ENCODE measurements at regions not wholly inside any gene's neighbourhood (a gene's known extent, or its start where the extent isn't known, plus 50 kb on each side); places are given as distances from the start of the nearest gene placed in this dataset.
A peak's percentile ranks its signal among the peaks of the same experiment; 100 is the strongest.

DNA sequence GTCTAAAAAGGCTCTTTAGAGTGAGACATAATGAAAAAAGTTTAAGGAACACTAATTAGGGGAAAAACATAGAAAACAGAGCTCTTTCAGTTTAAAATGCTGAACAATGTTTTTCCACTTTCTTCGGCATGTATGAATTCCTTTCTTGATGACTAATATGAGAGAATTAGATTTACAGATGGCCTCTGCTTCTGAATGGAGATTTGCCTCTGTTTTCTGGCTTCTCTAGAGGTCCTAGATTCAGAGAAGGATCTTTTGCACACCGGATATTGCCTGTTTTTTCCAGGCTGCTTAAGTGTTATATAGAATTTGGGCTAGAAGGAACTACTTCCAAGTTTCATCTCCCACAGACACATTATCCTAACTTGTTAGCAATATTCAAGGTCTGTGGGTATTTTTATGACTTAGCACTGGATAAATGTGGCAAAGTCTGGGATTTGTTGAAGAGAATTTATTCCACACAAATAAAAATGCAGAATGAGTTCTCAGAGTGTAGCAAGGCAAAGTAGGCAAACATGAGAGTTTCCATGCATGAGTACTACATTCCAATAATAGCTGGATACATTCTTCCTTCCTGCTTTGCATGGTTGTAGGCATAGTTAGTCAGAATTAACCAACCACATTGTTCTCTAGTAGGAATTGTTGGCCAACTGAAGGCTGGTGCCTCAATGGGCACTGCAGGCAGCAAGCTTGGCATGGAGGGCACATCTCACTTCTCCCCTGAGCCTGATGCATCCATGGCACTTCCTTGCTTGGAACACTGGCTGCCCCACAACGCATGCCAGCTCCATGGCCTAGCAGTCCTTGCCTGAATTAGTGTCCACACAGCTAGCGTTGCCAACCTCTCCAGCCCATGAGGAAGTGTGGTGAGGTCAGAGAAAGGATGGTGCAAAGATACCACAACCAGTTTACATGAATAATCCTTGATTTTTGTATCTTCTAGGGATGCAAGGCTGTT lies 224.2 kb downstream of the CLIC5 start:
- peak; percentile 91 for DNase-seq (ENCODE audit: low read depth)

DNA sequence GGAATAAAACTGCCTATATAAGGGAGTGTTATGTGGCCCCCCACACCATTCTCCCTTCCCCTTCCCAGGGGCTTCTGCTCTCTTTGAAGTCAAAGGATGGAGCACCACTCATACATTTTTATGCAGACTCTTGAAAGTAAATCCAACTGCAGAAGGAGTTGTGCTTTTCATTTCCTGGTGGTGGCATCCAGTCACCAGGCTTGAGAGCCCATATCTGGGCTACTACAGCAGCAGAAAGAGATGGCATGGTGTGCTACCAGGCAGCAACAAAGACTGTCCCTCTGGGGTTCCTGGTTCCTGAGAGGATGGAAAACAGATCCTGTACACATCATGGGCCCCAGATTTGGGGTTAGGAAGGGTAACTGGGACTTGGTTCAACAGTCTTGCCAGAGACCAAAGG lies 226.4 kb downstream of the CLIC5 start:
- DNase-seq (ENCODE audit: low read depth) = peak; percentile 33

DNA sequence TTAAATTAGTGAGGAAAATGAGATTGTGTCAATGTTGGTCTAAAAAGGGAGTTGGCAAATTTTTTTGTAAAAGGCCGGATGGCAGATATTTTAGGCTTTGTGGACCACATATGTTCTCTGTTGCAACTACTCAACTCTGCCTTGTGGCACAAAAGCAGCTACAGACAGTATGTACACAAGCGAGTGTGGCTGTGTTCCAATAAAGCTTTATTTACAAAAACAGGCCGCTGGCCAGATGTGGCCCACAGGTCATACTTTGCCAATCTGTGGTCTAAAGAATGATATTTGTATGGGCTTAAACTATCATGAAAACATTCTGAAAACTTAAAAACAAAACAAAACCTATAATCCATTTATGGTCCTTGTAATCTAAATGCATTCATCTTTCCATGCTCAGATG lies 228.3 kb downstream of the CLIC5 start:
- DNase-seq (ENCODE audit: low read depth) = no peak

DNA sequence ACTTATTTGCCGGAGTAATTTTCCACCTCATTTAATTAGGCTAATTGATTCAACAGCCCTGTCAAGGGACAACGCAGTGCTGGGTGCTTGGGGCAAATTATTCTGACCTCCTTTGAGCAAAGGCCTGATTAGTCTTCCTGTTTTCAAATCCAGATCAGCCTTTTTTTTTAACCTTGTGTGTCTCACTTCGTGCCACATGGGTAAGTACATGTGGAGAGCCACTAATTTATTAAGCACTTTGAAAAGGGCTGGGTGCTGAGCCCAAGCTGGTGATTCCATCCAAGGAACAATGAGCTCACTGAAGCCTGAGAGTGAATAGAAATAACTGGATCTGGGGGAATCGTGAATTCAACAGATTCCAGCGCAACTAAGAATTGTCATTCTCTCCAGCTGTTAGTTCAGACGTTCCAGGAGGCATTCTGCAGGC lies 229.3 kb downstream of the CLIC5 start:
- DNase-seq (ENCODE audit: low read depth) = no peak

DNA sequence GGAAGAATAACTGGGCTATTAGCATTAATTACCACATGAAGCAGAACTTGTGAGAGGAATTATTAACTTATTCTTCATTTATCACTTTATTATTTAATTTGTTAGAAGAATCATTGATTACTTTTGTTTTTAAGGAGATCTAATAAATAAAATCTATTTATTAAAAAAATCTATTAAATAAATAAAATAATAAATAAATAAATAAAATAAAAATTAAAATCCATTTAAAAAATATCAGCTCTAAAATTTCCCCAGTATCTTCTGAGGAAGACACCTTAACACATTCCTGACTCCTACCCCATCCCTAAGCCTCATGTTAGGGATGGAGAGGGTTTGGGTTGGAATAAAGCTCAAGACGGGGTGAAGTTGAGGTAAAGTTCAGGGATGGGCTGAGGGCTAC lies 231.4 kb downstream of the CLIC5 start:
- DNase-seq (ENCODE audit: low read depth) = no peak

DNA sequence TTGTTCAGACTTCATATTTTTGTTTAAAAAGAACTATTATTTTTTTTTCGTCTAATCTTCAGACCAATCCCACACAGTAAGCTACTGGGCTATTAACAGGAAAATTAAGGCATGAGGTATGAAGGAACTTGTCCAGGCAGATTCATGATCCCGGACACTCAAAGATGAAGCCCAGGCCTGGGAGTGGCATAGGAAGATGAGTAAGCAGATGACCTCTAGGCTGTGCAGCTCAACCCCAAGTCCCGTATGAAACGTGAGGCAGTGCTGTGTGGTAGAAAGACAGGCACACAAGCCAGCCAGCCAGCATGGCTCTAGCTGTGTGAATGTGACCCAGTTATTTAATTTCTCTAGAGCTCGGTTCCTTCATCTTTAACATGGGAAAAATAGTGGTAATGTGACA lies 231.9 kb downstream of the CLIC5 start:
- DNase-seq (ENCODE audit: low read depth) = no peak

DNA sequence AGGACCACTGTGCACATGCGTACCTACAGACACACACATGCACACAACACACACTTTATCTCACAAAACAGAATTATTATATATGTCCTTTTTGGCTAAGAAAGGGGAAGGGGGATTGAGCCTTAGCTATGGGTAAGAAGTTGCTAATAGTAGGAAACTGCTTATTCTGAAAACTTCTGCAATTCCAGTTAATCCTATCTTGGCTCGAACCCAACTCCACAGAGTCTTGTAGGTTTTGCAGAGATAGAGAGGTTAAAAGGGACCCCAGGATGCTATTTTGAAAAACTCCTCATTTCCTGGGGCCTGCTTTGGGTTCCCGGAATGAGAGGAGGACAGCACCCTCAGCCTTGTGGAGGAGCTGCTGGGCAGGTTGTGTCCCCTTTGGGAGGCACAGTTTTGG lies 233.8 kb downstream of the CLIC5 start:
- no peak for DNase-seq (ENCODE audit: low read depth)

DNA sequence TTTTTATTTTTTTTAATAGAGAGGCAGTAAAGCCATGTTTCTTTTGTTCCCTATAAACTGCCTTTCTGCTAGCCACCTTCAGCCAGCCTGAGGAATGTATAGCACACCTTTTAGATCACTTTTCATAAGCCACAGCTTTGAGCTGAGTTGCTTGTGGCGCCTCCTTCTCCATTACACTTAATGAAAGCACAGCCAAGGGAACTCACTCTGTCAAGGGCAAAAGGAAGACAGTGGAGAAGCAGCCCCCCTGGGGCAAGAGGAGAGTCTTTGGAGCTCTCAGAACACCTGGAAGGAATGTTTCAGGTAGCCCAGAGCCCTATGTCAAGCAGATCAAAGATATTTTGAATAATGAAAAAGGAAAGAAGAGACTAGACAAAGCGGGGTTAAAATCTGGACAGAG lies 235.1 kb downstream of the CLIC5 start:
- DNase-seq (ENCODE audit: low read depth) = no peak

DNA sequence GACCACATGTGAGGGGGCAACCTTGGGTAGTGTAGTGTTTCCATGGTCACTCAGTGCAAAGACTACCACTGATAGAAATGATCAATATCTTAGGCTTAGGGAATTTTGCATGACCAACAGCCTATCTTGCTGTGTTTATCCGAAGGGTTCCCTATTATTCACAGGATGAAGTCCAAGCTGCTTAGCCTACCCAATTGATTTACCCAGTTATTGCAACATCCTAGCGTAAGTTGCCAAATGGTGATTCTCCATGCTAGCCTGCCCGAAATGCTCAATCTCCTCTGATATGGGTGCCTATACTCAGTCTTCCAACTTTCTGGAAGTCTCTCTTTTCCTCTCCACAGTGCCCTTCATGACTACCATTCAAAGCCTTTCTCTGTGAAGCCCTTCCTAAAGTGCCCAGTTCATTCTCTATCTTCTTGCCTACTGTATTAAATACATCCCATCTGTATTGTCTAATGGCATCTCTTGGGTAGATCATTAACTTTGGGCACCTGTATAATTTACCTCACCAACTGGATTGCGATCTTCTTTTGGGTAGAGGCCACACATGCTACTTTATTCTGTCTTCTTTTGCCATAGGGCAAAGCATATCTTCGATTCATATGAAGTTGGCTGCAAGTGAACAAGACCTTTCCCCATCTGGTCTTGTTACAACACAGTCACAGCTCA lies 240.5 kb downstream of the CLIC5 start:
- DNase-seq (ENCODE audit: low read depth) = no peak

DNA sequence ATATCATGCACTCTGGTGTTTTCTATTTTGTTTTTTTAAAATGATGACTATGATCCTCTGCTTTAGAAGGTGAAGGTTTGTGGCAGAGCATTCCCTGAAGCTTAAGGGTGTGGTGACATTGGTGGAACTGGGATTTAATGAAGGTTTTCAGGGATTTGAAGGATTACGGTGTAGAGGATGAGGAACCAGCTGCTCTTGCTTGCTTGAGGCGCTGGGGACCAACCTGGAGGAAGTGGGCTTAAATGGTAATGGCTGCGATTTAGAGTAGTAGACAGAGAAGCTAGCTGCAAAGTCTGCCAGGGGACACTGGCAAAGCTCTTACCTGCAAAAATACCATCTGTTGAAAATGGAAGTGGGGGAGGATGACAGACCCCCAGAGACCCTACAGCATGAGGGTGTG lies 241.8 kb downstream of the CLIC5 start:
- DNase-seq (ENCODE audit: low read depth) = no peak

DNA sequence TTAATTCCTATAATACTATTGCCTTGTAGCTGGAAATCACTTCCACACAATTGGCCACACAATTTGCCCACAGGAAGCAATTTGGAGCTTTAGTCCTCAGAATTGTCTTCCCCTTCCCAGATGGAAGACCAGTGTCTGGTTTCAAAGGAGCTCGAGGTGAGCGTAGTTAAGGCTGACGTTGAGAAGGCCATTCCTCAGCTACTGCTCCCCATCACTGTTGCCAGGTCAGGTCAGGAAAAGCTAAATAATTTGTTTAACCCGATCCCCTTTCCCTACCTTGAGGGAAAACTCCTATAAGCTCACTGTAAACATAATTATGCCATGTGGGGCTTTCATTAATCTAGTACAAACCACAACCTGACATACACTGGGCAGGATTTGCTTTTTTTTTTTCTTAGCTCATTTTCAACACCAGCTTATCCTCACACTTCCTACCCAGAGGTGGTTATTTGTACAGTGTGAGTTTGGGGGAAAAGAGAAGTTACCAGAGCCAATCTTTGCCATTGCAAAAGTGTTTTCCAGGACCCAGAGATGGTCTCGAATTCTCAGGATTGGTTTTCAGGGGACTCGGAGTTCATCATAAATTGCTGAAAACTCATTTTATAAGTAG lies 242.7 kb downstream of the CLIC5 start:
- peak; percentile 89 for DNase-seq (ENCODE audit: low read depth)

DNA sequence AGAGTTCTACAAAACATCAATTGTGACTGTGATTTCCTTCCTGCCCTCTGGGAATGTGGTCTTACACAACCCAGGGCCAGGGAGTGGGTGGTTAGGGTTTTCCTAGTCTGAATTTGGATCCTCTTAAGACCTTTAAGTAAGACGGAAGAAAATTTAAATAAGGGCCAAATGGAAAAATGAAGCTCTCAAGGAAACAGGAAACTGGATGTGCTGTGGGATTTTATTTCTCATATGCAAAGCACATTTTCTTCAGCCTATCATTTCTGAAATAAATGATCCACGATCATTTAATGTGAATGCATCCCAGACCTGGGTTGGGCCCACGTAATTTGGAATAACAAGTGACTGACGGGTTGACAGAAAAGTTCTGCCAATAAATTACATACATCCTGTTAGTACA lies 243.6 kb downstream of the CLIC5 start:
- no peak for DNase-seq (ENCODE audit: low read depth)

DNA sequence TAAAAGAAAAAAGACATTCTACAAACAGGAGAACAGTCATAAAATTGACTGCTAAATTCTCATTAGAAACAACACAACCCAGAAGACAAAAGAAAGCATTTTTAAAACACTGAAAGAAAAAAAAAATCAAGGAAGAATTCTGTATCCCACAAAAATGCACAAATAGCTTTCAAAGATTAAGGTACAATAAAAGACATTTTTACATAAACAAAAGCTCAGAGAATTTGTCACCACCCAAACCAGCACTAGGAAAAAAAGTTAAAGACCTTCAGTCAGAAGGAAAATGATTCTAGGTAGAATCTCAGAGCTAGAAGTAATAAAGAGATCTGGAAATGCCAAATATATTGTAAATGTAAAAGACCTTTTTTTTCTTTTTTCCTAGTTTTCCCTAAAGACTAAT lies 252.4 kb downstream of the CLIC5 start:
- DNase-seq (ENCODE audit: low read depth) = peak; percentile 55

DNA sequence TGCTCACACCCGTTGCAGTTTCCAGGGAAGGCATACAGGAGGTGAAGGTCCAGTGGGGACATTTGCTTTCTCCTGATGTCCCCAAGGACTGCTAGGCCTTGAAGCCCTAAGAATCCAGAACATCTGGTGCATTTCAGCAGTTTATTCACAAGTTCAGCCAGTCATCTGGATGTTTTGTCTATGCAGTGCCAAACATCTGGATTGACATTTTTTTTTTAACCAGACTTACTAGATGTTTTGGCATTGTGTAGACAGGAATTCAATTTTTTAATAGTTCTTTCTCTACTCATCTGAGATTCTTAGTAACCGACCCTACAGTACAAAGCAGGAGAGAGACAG lies 256.2 kb downstream of the CLIC5 start:
- DNase-seq (ENCODE audit: low read depth) = no peak

DNA sequence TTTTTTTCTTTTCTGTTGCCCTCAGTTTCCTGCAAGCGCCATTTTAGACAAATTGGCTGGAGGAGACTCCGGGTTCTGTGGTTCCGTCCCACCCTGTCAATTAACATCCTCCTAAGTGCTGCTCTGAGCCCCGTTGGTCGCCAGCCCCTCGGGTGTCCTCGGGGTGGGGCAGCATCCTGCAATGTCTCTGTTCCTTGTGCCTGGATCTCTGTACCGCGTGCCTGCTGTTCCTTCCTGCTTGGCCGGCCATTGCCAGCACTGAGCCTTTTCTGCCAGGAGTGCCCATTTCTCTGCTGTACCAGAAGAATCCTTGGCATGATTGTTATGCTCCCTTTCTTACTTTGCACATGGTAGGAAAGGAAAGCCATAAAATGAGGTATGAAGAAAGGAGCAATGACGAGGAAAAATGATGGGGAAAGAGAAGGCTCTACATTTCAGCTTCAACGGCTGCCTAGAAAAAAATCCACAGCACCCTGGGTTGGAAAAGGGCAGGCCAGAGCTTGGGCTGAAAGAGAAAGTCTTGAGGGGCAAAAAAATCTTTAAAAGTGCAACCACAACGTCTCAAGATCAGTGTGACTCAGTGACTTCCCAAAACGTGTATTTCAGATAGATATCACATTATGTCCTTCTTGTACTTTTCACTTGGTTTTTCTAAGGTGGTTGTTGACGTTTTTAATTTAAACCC lies 256.7 kb downstream of the CLIC5 start:
- no peak for DNase-seq (ENCODE audit: low read depth)

DNA sequence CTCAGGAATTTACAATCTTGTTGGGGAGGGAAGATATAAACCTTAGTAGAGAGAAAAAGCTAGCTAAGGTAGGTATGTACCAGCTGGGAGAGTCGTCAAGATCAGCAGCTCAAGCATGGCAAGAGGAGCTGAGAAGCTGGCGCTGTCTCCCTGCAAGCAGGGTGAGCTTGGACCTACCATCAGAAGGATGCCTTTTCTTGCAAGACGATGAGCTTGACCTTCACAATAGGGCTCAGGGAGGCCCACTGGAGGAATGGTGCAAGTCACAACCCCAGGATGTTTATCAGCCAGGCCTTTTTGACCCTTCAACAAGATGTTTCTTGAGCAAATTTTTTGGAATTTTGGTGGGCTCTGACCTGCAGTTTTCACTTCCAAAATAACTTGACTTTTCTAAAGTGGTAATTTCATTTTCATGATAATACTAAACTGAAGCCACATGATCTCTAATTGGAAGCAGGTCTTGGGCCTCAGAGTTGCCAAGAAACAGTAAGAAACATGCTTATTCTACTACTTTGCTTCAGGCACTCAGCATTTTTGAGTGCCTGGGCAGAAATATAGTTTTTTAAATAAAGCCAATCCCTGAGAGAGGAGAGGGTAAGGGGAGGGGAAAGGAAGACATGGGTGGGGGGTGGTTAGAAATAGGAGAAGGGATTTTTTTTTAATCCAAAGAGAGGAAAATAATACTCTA lies 258.1 kb downstream of the CLIC5 start:
- no peak for DNase-seq (ENCODE audit: low read depth)

DNA sequence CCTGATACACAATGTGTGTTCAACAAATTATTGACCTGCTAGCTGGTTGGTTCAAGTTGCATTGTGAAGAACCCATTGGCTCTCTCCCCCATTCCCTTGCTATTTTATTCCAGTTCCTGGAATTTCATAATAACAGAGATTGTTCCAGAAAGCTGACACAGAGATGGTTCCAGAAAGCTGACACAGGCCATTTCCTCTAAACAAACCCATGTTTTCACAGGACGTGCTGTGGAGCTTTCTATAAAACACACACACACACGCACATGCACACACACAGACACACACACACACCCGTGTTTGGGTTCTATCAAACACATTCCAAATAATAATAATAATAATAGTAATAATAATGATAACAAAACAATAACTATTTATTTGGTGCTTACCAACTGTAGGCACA lies 259.1 kb downstream of the CLIC5 start:
- no peak for DNase-seq (ENCODE audit: low read depth)

DNA sequence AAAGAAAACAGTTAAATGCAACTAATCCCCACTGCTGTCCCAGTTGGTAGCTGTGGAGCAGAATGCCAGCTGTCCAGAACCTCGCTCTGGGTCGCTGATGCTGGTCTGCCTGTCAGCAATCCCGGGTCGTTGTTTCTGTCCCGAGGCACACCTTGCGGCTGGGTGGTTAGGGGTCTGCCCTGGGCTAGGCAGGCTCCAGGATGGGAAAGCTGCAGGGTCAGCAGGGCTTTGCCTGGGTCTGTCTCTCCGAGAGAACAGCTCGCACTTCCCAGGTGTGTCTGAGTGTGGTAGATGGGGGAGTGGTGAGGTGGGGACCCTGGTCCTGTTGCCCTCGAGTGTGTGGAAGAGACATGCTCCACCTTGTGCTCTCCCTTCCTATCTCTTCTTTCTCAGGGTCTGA lies 261.2 kb downstream of the CLIC5 start:
- no peak for DNase-seq (ENCODE audit: low read depth)

DNA sequence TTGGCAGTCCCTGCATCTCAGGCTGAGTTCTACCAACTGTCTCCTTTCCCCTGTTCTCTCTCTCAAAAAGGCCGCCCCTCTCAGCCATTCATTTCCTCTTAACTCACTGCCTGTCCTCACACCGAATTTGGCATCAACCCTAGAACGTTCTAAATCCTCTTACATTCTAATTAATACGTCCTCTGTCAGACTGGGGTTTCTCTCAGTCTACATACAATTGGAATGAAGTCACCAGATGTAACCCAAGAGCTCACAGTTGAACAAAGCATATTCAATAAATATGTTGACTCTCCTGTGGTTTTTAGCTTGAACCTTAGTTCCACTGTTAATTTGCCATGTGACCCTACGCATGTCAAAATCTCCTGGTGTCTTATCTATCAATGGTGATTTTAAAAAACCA lies 269.6 kb downstream of the CLIC5 start:
- peak; percentile 93 for DNase-seq (ENCODE audit: low read depth)

DNA sequence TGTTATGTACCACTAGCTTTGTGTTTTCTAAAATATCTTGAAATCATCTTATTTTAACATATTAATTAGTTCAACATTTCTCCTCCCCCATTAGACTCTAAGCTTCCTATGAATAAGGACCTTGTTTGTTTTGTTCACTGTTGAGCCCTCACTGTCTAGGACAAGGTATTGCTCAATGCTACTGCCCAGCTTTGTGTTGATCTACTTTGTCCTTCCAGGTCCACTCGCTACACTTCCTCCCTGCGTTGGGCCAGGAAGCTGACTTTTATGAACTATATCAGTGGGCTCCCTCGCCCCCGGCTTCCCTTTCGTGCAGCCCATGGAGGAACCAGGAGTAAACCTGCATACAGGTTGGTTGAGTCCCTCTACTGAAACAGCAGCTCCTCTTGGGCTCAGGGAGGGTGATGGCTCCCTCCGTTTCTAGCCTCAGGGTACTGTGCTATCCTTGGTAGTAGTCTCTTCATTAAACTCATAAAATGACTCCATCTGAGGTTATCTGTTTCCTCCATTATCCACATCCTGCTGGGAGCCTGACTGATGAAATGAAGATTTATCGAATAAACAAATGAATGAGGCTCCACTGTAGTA lies 272.5 kb downstream of the CLIC5 start:
- peak; percentile 17 for DNase-seq (ENCODE audit: low read depth)

DNA sequence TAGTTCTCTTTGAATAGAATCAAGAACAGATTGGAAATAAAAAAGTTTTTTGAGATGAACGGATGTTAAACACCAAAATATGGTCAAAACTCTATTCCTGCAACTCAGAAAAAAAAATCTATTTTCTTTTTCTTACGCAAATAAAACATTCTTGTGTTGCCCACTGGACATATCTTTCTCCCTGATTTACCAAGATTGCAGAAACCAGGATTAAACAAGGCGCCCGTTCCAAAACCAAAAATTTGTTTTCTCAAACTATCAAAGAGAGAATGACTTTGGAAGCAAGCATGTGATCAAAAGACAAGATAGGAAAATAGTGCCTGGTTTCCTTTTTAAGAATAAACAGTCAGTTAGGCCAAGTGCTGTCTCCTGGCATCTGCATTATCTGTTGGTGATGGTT lies 273.1 kb downstream of the CLIC5 start:
- no peak for DNase-seq (ENCODE audit: low read depth)
